ENCODE measurements at regions not wholly inside any gene's neighbourhood (a gene's known extent, or its start where the extent isn't known, plus 50 kb on each side); places are given as distances from the start of the nearest gene placed in this dataset.
"Not testable (repeated sequence)": the region's sequence is repeated elsewhere in the genome, so short reads cannot be mapped to it uniquely, and the experiment has no call there.

DNA sequence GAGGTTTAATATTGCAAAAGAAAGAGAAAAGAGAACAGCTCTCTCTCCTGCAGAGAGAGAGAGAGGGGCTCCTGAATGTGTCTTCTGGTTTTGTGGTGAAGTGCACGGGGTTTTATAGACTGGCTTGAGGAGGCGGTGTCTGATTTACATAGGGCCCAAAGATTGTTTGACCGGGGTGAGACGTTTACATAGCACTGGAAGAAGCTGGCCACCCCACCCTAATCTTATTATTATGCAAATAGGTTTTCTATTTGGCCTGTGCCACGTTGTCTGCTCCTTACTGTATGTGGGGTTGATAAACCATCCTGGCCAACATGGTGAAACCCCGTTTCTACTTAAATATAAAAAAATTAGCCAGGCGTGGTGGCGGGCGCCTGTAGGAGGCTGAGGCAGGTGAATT lies 268.6 kb downstream of the SV2B start:
- H3K27me3 Mint-ChIP-seq: no peaks in the 10 kb centered on the region
- DNase-seq (no peak), ATAC-seq (ENCODE audit: low read depth) (no peak)
- no peak overlapping the region for H3K27ac Mint-ChIP-seq
- intact Hi-C loops (cut with micrococcal nuclease): no loop called here
- H3K9me3 Mint-ChIP-seq: peaks cover 17% of the 10 kb centered on the region
- no peaks in the 10 kb centered on the region for H3K4me1 Mint-ChIP-seq
- POLR2A ChIA-PET: no interaction called here
- H3K4me3 Mint-ChIP-seq: no peak overlapping the region
- no peaks in the 10 kb centered on the region for H3K36me3 Mint-ChIP-seq (ENCODE audit: low read depth)
- CTCF ChIA-PET: no interaction called here
- no peak for TF ChIP-seq CTCF (IDR thresholded peaks at IDR 0.05)

DNA sequence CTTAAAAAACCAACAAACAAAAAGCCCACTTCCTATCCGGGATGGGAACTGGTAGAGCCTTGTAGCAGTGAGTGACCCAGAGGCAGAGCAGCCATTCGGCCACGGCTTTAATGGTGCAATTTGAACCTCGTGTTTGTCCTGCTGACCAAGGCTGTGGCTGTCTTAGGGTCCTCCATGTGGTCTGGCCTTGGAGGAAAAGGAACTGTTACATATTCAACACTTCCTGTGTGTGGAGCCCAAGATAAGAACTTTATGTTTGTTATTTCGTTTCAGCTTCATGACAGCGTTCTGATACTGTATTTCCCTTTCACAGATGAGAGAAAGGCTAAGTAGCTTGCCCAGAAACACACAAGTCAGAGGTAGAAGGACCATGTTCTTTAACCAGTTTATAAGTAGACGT lies 269.8 kb downstream of the SV2B start:
- H3K27ac Mint-ChIP-seq: no peak overlapping the region
- no peaks in the 10 kb centered on the region for H3K27me3 Mint-ChIP-seq
- no peaks in the 10 kb centered on the region for H3K36me3 Mint-ChIP-seq (ENCODE audit: low read depth)
- ATAC-seq (ENCODE audit: low read depth): no peak
- ChIA-PET CTCF (no interaction called here), POLR2A (no interaction called here)
- intact Hi-C loops (cut with micrococcal nuclease): no loop called here
- no peak overlapping the region for H3K4me3 Mint-ChIP-seq
- no peaks in the 10 kb centered on the region for H3K4me1 Mint-ChIP-seq
- no peak for DNase-seq
- no peak for TF ChIP-seq CTCF (IDR thresholded peaks at IDR 0.05)
- H3K9me3 Mint-ChIP-seq: peaks cover 15% of the 10 kb centered on the region

- H3K27me3 Mint-ChIP-seq; ATAC-seq (ENCODE audit: low read depth); CTCF ChIA-PET; H3K36me3 Mint-ChIP-seq (ENCODE audit: low read depth); H3K4me1 Mint-ChIP-seq; intact Hi-C loops (cut with micrococcal nuclease); H3K4me3 Mint-ChIP-seq; H3K27ac Mint-ChIP-seq; POLR2A ChIA-PET; H3K9me3 Mint-ChIP-seq; DNase-seq: not testable (repeated sequence)
Measured at GRCh38 chr15:91371345-91371744, 271.3 kb downstream of the SV2B start.

- Mint-ChIP-seq H3K27ac (no peak overlapping the region), H3K4me3 (no peak overlapping the region), H3K27me3 (peaks cover 4% of the 10 kb centered on the region), H3K4me1 (no peaks in the 10 kb centered on the region), H3K9me3 (peaks cover 4% of the 10 kb centered on the region), H3K36me3 (ENCODE audit: low read depth) (no peaks in the 10 kb centered on the region)
- POLR2A ChIA-PET: no interaction called here
- CTCF ChIA-PET: no interaction called here
- intact Hi-C loops (cut with micrococcal nuclease): no loop called here
- TF ChIP-seq CTCF (IDR thresholded peaks at IDR 0.05): no peak
- no peak for DNase-seq
- ATAC-seq (ENCODE audit: low read depth): no peak
Measured at GRCh38 chr15:91374336-91374735, 274.3 kb downstream of the SV2B start.

GRCh38 chr15:91376038-91376437 lies 276.0 kb downstream of the SV2B start:
- no peak overlapping the region for H3K27ac Mint-ChIP-seq
- POLR2A ChIA-PET: no interaction called here

More at GRCh38 chr15:91376038-91376437, 276.0 kb downstream of the SV2B start:
- Mint-ChIP-seq H3K4me3 (no peak overlapping the region), H3K27me3 (peaks cover 4% of the 10 kb centered on the region), H3K4me1 (no peaks in the 10 kb centered on the region), H3K9me3 (peaks cover 9% of the 10 kb centered on the region), H3K36me3 (ENCODE audit: low read depth) (no peaks in the 10 kb centered on the region)
- CTCF ChIA-PET: no interaction called here
- no peak for DNase-seq
- no peak for TF ChIP-seq CTCF (IDR thresholded peaks at IDR 0.05)
- ATAC-seq (ENCODE audit: low read depth): no peak
- intact Hi-C loops (cut with micrococcal nuclease): no loop called here
